ENCODE measurements at regions not wholly inside any gene's neighbourhood (a gene's known extent, or its start where the extent isn't known, plus 50 kb on each side); places are given as distances from the start of the nearest gene placed in this dataset.

GRCh38 chr14:49954171-49954631 is 61.3 kb downstream of the ARF6 start:
- TF ChIP-seq, protein P1, sequence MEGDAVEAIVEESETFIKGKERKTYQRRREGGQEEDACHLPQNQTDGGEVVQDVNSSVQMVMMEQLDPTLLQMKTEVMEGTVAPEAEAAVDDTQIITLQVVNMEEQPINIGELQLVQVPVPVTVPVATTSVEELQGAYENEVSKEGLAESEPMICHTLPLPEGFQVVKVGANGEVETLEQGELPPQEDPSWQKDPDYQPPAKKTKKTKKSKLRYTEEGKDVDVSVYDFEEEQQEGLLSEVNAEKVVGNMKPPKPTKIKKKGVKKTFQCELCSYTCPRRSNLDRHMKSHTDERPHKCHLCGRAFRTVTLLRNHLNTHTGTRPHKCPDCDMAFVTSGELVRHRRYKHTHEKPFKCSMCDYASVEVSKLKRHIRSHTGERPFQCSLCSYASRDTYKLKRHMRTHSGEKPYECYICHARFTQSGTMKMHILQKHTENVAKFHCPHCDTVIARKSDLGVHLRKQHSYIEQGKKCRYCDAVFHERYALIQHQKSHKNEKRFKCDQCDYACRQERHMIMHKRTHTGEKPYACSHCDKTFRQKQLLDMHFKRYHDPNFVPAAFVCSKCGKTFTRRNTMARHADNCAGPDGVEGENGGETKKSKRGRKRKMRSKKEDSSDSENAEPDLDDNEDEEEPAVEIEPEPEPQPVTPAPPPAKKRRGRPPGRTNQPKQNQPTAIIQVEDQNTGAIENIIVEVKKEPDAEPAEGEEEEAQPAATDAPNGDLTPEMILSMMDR (IDR thresholded peaks at IDR 0.05), result no peak
- no peak for TF ChIP-seq POLR2A (IDR thresholded peaks at IDR 0.05)
